IMR-90 (cell line): ENCODE measurements at regions not wholly inside any gene's neighbourhood (a gene's known extent, or its start where the extent isn't known, plus 50 kb on each side); places are given as distances from the start of the nearest gene placed in this dataset.

Experiments
- ATAC-seq: fragments of 200-7000 bp; cut with Tn5 transposase; 2 replicates; pipeline ENCODE4 v1.9.1; 2020; ENCODE audit warnings: low read depth, mild to moderate bottlenecking, moderate library complexity
- BruUV-seq: library from RNA; stranded (reverse); fragments of 400-500 nt; replicated peaks from 2 replicates; lab custom pipeline; 2021; lab: Mats Ljungman, UMichigan
- CTCF ChIA-PET: fragments of 300-600 bp; formaldehyde crosslinking; extraction: SDS; loops from one replicate; lab custom pipeline; 2021; ENCODE audit warnings: antibody characterized with exemption; lab: Yijun Ruan, JAX
- POLR2A ChIA-PET: fragments of 300-600 bp; sonication (Branson Sonifier 250); formaldehyde crosslinking; loops from one replicate; lab custom pipeline; 2022; ENCODE audit warnings: antibody characterized with exemption; ENCODE audit not compliant: unreplicated experiment; lab: Charles Lee
- DNase-seq: peaks from one replicate; pipeline ENCODE4 v3.0.0; 2013
- H2AFZ ChIP-seq: replicated peaks from 2 replicates; pipeline ENCODE3; 2013; ENCODE audit warnings: low read length, mild to moderate bottlenecking; ENCODE audit not compliant: poor library complexity
- H2AK5ac ChIP-seq: 2 replicates; pipeline ENCODE4 v1.6.1; 2013; ENCODE audit warnings: low read depth, low read length, inconsistent platforms
- H2AK9ac ChIP-seq: replicated peaks from 2 replicates; pipeline ENCODE3; 2013; ENCODE audit warnings: mild to moderate bottlenecking, low read depth, low read length, moderate library complexity; ENCODE audit not compliant: poor library complexity
- H2BK120ac ChIP-seq: 2 replicates; pipeline ENCODE4 v1.6.1; 2013; ENCODE audit warnings: low read depth, low read length, inconsistent platforms
- H2BK15ac ChIP-seq: 3 replicates; pipeline ENCODE4 v1.6.1; 2013; ENCODE audit warnings: low read depth, low read length, inconsistent platforms
- H2BK20ac ChIP-seq: 2 replicates; pipeline ENCODE4 v1.6.1; 2013; ENCODE audit warnings: low read depth, mild to moderate bottlenecking, inconsistent platforms, low read length, moderate library complexity
- H2BK5ac ChIP-seq: 2 replicates; pipeline ENCODE4 v1.6.1; 2013; ENCODE audit warnings: mild to moderate bottlenecking, low read depth, low read length, inconsistent platforms; ENCODE audit not compliant: poor library complexity, severe bottlenecking
- H3K14ac ChIP-seq: replicated peaks from 2 replicates; pipeline ENCODE4 v1.6.1; 2013; ENCODE audit warnings: low read depth, low read length, inconsistent platforms
- H3K18ac ChIP-seq: 2 replicates; pipeline ENCODE4 v1.6.1; 2013; ENCODE audit warnings: low read depth, low read length, control low read depth
- H3K23ac ChIP-seq: 2 replicates; pipeline ENCODE4 v1.6.1; 2013; ENCODE audit warnings: low read depth, low read length, inconsistent platforms
- H3K27ac ChIP-seq: 2 replicates; pipeline ENCODE4 v1.5.1; 2013; ENCODE audit warnings: mild to moderate bottlenecking, control low read depth, low read length; ENCODE audit not compliant: insufficient read depth
- H3K27me3 ChIP-seq: 2 replicates; pipeline ENCODE4 v1.6.1; 2013; ENCODE audit warnings: low read length; ENCODE audit not compliant: control insufficient read depth, insufficient read depth
- H3K36me3 ChIP-seq: 2 replicates; pipeline ENCODE4 v1.6.1; 2013; ENCODE audit warnings: low read length, mixed read lengths; ENCODE audit not compliant: control insufficient read depth, insufficient read depth
- H3K4ac ChIP-seq: 2 replicates; pipeline ENCODE4 v1.6.1; 2013; ENCODE audit warnings: low read depth, low read length, inconsistent platforms
- H3K4me1 ChIP-seq: 2 replicates; pipeline ENCODE4 v1.6.1; 2013; ENCODE audit warnings: low read length, mixed read lengths; ENCODE audit not compliant: control insufficient read depth, insufficient read depth
- H3K4me2 ChIP-seq: 2 replicates; pipeline ENCODE4 v1.6.1; 2013; ENCODE audit warnings: low read depth, mild to moderate bottlenecking, control low read depth, low read length, moderate library complexity
- H3K4me3 ChIP-seq: 2 replicates; pipeline ENCODE4 v1.5.1; 2013; ENCODE audit warnings: low read depth, mild to moderate bottlenecking, control low read depth, low read length, moderate library complexity; ENCODE audit not compliant: insufficient read depth
- H3K56ac ChIP-seq: 2 replicates; pipeline ENCODE4 v1.6.1; 2013; ENCODE audit warnings: low read length, inconsistent platforms; ENCODE audit not compliant: insufficient read depth; ENCODE audit errors: extremely low read depth
- H3K79me1 ChIP-seq, 2 experiments: 2 replicates each; pipeline ENCODE4 v1.6.1; 2013; ENCODE audit warnings: low read length in 2 of 2, inconsistent platforms in 1 of 2, low read depth in 1 of 2
- H3K9ac ChIP-seq: 2 replicates; pipeline ENCODE4 v1.6.1; 2013; ENCODE audit warnings: low read depth, low read length, control low read depth
- H3K9me1 ChIP-seq: 2 replicates; pipeline ENCODE4 v1.6.1; 2013; ENCODE audit warnings: low read length, inconsistent platforms; ENCODE audit not compliant: insufficient read depth
- H3K9me3 ChIP-seq: 2 replicates; pipeline ENCODE4 v1.6.1; 2013; ENCODE audit warnings: low read length; ENCODE audit not compliant: control insufficient read depth, insufficient read depth
- H4K20me1 ChIP-seq: 2 replicates; pipeline ENCODE4 v1.6.1; 2013; ENCODE audit warnings: low read length, inconsistent platforms; ENCODE audit not compliant: insufficient read depth
- H4K5ac ChIP-seq: 2 replicates; pipeline ENCODE4 v1.6.1; 2013; ENCODE audit warnings: mild to moderate bottlenecking, low read depth, low read length, control low read depth
- H4K8ac ChIP-seq, 2 experiments: 2 replicates each; pipeline ENCODE4 v1.6.1; 2013; ENCODE audit warnings: low read depth in 2 of 2, low read length in 2 of 2, control low read depth in 1 of 2, inconsistent platforms in 1 of 2
- H4K91ac ChIP-seq: 2 replicates; pipeline ENCODE4 v1.6.1; 2013; ENCODE audit warnings: low read depth, low read length, inconsistent platforms; ENCODE audit not compliant: insufficient read depth
- BHLHE40 ChIP-seq: fragments of 150-350 bp; IDR thresholded peaks from 2 replicates; pipeline ENCODE4 v1.6.1; 2016; ENCODE audit warnings: mild to moderate bottlenecking, low read depth, low read length
- CEBPB ChIP-seq: IDR thresholded peaks from 2 replicates; pipeline ENCODE4 v1.6.1; 2012; ENCODE audit warnings: low read depth, low read length, improper control_type of control experiment
- CHD1 ChIP-seq: IDR thresholded peaks from 2 replicates; pipeline ENCODE4 v1.6.1; 2012; ENCODE audit warnings: low read depth, low read length, improper control_type of control experiment
- FOS ChIP-seq: fragments of 150-350 bp; IDR thresholded peaks from 2 replicates; pipeline ENCODE4 v1.6.1; 2016; ENCODE audit warnings: low read depth, low read length
- MAFK ChIP-seq: IDR thresholded peaks from 2 replicates; pipeline ENCODE4 v1.6.1; 2012; ENCODE audit warnings: low read depth, low read length, improper control_type of control experiment
- MAZ ChIP-seq: IDR thresholded peaks from 2 replicates; pipeline ENCODE4 v1.6.1; 2012; ENCODE audit warnings: low read depth, mild to moderate bottlenecking, low read length, improper control_type of control experiment, moderate library complexity, borderline replicate concordance
- MXI1 ChIP-seq: IDR thresholded peaks from 2 replicates; pipeline ENCODE4 v1.6.1; 2012; ENCODE audit warnings: low read depth, mild to moderate bottlenecking, low read length, moderate library complexity, borderline replicate concordance
- NFE2L2 ChIP-seq: fragments of 150-350 bp; IDR thresholded peaks from 2 replicates; pipeline ENCODE4 v1.6.1; 2016; ENCODE audit warnings: low read depth, mild to moderate bottlenecking, low read length
- POLR2A ChIP-seq: IDR thresholded peaks from 2 replicates; pipeline ENCODE4 v1.6.1; 2012; ENCODE audit warnings: mild to moderate bottlenecking, low read depth, low read length
- RAD21 ChIP-seq: IDR thresholded peaks from 2 replicates; pipeline ENCODE4 v1.6.1; 2012; ENCODE audit warnings: low read length, improper control_type of control experiment
- RCOR1 ChIP-seq: IDR thresholded peaks from 2 replicates; pipeline ENCODE4 v1.6.1; 2012; ENCODE audit warnings: mild to moderate bottlenecking, low read length, improper control_type of control experiment; ENCODE audit not compliant: insufficient replicate concordance
- RFX5 ChIP-seq: IDR thresholded peaks from 2 replicates; pipeline ENCODE4 v1.8.0; 2012; ENCODE audit warnings: low read depth, mild to moderate bottlenecking, low read length, moderate library complexity
- SMC3 ChIP-seq: fragments of 150-350 bp; IDR thresholded peaks from 2 replicates; pipeline ENCODE4 v1.6.1; 2016; ENCODE audit warnings: low read depth, mild to moderate bottlenecking, antibody characterized with exemption, low read length, moderate library complexity
- WGBS, 2 experiments: methylation state at CpG; one replicate each; pipeline versions ENCODE4 v1.1.5 to v1.1.7; 2013; ENCODE audit warnings: missing lambda C conversion rate in 2 of 2; ENCODE audit not compliant: insufficient read length in 1 of 2; ENCODE audit errors: extremely low coverage in 2 of 2; 5-methylcytosine and 5-hydroxymethylcytosine counted together
- dilution Hi-C: fragments of 300-500 bp; cut with HindIII; formaldehyde crosslinking; loops from one replicate; pipeline ENCODE4 v1.14.3; 2018; ENCODE audit warnings: low sequenced_read_pairs; ENCODE audit not compliant: unreplicated experiment
- in situ Hi-C: fragments of 300-500 bp; cut with MboI; formaldehyde crosslinking; loops from 3 replicates; pipeline ENCODE4 v1.14.3; 2019; ENCODE audit warnings: low sequenced_read_pairs, inconsistent platforms, mixed read lengths
- intact Hi-C: fragments of 100-400 bp; cut with micrococcal nuclease; formaldehyde crosslinking; loops from 2 replicates; pipeline ENCODE4 v1.10.0; 2022
- TF ChIP-seq, protein P1 (sequence below): fragments of 150-350 bp; IDR thresholded peaks from 2 replicates; pipeline ENCODE4 v1.6.1; 2016; ENCODE audit warnings: low read depth, mild to moderate bottlenecking, low read length, moderate library complexity, borderline replicate concordance
- TF ChIP-seq, protein P2 (sequence below): conservative IDR thresholded peaks from 2 replicates; pipeline ENCODE4 v1.5.1; 2012; ENCODE audit warnings: mild to moderate bottlenecking, low read depth, low read length, improper control_type of control experiment
- TF ChIP-seq, protein P3 (sequence below): fragments of 150-350 bp; IDR thresholded peaks from 2 replicates; pipeline ENCODE4 v1.6.1; 2017; ENCODE audit warnings: mild to moderate bottlenecking, antibody characterized with exemption, low read length, low read depth

DNA sequence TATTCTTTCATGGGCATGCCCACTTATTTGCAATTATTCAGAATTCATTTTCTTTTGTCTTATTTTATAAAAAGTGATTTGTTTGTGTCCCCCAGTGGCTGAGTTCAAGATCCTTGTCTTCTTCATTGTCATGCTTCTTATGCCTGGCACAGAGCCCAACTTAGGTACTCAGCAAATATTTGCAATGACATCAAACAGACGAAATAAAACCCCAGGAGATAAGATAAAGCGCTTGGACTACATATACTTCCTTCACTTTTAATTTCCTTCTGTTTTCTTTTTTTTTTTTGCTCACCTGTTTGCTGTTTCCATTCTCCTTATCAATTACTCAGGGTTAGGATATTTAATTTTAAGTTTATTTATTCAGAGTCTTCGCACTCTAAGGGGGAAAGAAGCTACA, 225.0 kb downstream of the SDHAF3 start:
- Histone ChIP-seq H3K9me1 (no peaks in the 10 kb centered on the region), H3K56ac (no peak overlapping the region), H2BK15ac (no peak overlapping the region), H2BK5ac (no peak overlapping the region), H3K18ac (no peak overlapping the region), H4K91ac (no peak overlapping the region), H3K14ac (no peak overlapping the region), H2BK20ac (no peak overlapping the region), H4K20me1 (no peaks in the 10 kb centered on the region), H2AK9ac (no peak overlapping the region), H3K4me3 (no peak overlapping the region), H3K9me3 (peaks cover 14% of the 10 kb centered on the region), H3K36me3 (no peaks in the 10 kb centered on the region), H3K4ac (no peak overlapping the region), H3K4me1 (no peaks in the 10 kb centered on the region), H3K23ac (no peak overlapping the region), H3K9ac (no peak overlapping the region), H3K27ac (no peak overlapping the region), H3K4me2 (no peak overlapping the region), H4K5ac (no peak overlapping the region), H2AK5ac (no peak overlapping the region), H3K79me1 (no peaks in the 10 kb centered on the region), H2BK120ac (no peak overlapping the region), H3K27me3 (no peaks in the 10 kb centered on the region), H4K8ac (no peak overlapping the region), H2AFZ (no peak overlapping the region)
- ChIA-PET CTCF (interaction anchor here (0.6 kb wide), 1 partner anchor 53 kb away, joined by 5 read pairs; no protein-coding TSS in a partner anchor), POLR2A (no interaction called here)
- dilution Hi-C loops (no loop called here), intact Hi-C loops (no loop called here), in situ Hi-C loops (no loop called here)
- ATAC-seq (no peak), DNase-seq (no peak)
- WGBS, 2 experiments: no CpG with 5 or more reads among the region's 3 CpGs
- TF ChIP-seq MAFK (no peak), SMC3 (no peak), RAD21 (no peak), RCOR1 (no peak), BHLHE40 (no peak), CHD1 (no peak), CEBPB (no peak), RFX5 (no peak), MXI1 (no peak), POLR2A (no peak), MAZ (no peak), NFE2L2 (no peak), FOS (no peak)
- TF ChIP-seq, protein P1, sequence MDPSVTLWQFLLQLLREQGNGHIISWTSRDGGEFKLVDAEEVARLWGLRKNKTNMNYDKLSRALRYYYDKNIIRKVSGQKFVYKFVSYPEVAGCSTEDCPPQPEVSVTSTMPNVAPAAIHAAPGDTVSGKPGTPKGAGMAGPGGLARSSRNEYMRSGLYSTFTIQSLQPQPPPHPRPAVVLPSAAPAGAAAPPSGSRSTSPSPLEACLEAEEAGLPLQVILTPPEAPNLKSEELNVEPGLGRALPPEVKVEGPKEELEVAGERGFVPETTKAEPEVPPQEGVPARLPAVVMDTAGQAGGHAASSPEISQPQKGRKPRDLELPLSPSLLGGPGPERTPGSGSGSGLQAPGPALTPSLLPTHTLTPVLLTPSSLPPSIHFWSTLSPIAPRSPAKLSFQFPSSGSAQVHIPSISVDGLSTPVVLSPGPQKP: no peak
- TF ChIP-seq, protein P2, sequence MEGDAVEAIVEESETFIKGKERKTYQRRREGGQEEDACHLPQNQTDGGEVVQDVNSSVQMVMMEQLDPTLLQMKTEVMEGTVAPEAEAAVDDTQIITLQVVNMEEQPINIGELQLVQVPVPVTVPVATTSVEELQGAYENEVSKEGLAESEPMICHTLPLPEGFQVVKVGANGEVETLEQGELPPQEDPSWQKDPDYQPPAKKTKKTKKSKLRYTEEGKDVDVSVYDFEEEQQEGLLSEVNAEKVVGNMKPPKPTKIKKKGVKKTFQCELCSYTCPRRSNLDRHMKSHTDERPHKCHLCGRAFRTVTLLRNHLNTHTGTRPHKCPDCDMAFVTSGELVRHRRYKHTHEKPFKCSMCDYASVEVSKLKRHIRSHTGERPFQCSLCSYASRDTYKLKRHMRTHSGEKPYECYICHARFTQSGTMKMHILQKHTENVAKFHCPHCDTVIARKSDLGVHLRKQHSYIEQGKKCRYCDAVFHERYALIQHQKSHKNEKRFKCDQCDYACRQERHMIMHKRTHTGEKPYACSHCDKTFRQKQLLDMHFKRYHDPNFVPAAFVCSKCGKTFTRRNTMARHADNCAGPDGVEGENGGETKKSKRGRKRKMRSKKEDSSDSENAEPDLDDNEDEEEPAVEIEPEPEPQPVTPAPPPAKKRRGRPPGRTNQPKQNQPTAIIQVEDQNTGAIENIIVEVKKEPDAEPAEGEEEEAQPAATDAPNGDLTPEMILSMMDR: no peak
- TF ChIP-seq, protein P3, sequence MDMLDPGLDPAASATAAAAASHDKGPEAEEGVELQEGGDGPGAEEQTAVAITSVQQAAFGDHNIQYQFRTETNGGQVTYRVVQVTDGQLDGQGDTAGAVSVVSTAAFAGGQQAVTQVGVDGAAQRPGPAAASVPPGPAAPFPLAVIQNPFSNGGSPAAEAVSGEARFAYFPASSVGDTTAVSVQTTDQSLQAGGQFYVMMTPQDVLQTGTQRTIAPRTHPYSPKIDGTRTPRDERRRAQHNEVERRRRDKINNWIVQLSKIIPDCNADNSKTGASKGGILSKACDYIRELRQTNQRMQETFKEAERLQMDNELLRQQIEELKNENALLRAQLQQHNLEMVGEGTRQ: no peak
- no TSS peak for BruUV-seq
